Keratinocyte (primary cell): ENCODE measurements at regions not wholly inside any gene's neighbourhood (a gene's known extent, or its start where the extent isn't known, plus 50 kb on each side); places are given as distances from the start of the nearest gene placed in this dataset.

Experiments used
- EZH2 ChIP-seq: IDR thresholded peaks from one replicate; pipeline ENCODE4 v1.6.1; 2012; ENCODE audit warnings: inconsistent platforms, mild to moderate bottlenecking, low read length, moderate library complexity
- TF ChIP-seq, protein P1 (sequence below), 3 experiments: IDR thresholded peaks in 1 of 3; conservative IDR thresholded peaks in 1 of 3; optimal IDR thresholded peaks in 1 of 3; 2 replicates in 2 of 3; 3 replicates in 1 of 3; pipeline versions ENCODE3 to v1.5.1; 2011; ENCODE audit warnings: low read length in 3 of 3, mild to moderate bottlenecking in 3 of 3, moderate library complexity in 2 of 3, control low read depth in 1 of 3, inconsistent platforms in 1 of 3; ENCODE audit not compliant: insufficient read depth in 2 of 3; ENCODE audit errors: extremely low read depth in 1 of 3

DNA sequence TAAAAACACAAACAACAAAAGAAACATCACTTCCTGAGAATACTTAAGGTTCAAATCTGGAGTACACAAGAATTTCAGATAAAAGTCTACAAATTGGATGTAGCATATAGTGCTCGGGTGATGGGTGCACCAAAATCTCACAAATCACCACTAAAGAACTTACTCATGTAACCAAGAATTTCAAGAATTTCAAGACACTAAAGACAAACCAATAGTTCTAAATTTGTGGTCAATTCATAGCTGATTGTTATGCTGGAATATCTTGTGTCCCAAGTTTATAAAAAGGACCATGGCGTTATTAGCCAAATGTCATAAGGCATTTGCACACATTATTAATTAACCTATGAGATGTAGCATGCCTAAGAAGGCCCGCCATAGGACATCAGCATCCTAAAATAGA, 1204.1 kb upstream of the AUTS2 start:
- TF ChIP-seq, protein P1, sequence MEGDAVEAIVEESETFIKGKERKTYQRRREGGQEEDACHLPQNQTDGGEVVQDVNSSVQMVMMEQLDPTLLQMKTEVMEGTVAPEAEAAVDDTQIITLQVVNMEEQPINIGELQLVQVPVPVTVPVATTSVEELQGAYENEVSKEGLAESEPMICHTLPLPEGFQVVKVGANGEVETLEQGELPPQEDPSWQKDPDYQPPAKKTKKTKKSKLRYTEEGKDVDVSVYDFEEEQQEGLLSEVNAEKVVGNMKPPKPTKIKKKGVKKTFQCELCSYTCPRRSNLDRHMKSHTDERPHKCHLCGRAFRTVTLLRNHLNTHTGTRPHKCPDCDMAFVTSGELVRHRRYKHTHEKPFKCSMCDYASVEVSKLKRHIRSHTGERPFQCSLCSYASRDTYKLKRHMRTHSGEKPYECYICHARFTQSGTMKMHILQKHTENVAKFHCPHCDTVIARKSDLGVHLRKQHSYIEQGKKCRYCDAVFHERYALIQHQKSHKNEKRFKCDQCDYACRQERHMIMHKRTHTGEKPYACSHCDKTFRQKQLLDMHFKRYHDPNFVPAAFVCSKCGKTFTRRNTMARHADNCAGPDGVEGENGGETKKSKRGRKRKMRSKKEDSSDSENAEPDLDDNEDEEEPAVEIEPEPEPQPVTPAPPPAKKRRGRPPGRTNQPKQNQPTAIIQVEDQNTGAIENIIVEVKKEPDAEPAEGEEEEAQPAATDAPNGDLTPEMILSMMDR (optimal IDR thresholded peaks at IDR 0.05 in 1 of 3, IDR thresholded peaks at IDR 0.05 in 1 of 3, conservative IDR thresholded peaks at IDR 0.05 in 1 of 3; ENCODE audit: extremely low read depth in 1 of 3, insufficient read depth in 2 of 3, low read length in 3 of 3) = no peak
- no peak for TF ChIP-seq EZH2
